H7 (cell line): ENCODE measurements at regions not wholly inside any gene's neighbourhood (a gene's known extent, or its start where the extent isn't known, plus 50 kb on each side); places are given as distances from the start of the nearest gene placed in this dataset.

ENCODE experiments used
- DNase-seq: peaks from one replicate; pipeline ENCODE4 v3.0.0; 2012
- H3K27me3 ChIP-seq: 2 replicates; pipeline ENCODE4 v1.6.0; 2011; ENCODE audit warnings: mild to moderate bottlenecking, low read length; ENCODE audit not compliant: control insufficient read depth, insufficient read depth
- H3K36me3 ChIP-seq: replicated peaks from 2 replicates; pipeline ENCODE4 v1.5.1; 2011; ENCODE audit warnings: low read length; ENCODE audit not compliant: control insufficient read depth, insufficient read depth
- H3K4me3 ChIP-seq: 2 replicates; pipeline ENCODE4 v1.5.1; 2011; ENCODE audit warnings: low read depth, mild to moderate bottlenecking, control low read depth, low read length, moderate library complexity; ENCODE audit not compliant: insufficient read depth

- H3K4me3 ChIP-seq: no peak overlapping the region
- no peak for DNase-seq
These were observed 786.0 kb downstream of the TUSC7 start for GRCh38 chr3:117495620-117496019.

GRCh38 chr3:117499189-117499870 lies 789.8 kb downstream of the TUSC7 start:
- no peaks in the 10 kb centered on the region for H3K27me3 ChIP-seq
- no peak for DNase-seq
- H3K4me3 ChIP-seq: no peak overlapping the region
- H3K36me3 ChIP-seq: no peaks in the 10 kb centered on the region

More at GRCh38 chr3:117495620-117496019, 786.0 kb downstream of the TUSC7 start:
- Histone ChIP-seq H3K27me3 (no peaks in the 10 kb centered on the region), H3K36me3 (no peaks in the 10 kb centered on the region)

GRCh38 chr3:117507958-117508357 lies 798.4 kb downstream of the TUSC7 start:
- no peak for DNase-seq

GRCh38 chr3:117509858-117510257 lies 800.3 kb downstream of the TUSC7 start:
- no peak for DNase-seq
- H3K36me3 ChIP-seq: no peaks in the 10 kb centered on the region
- no peak overlapping the region for H3K4me3 ChIP-seq
- H3K27me3 ChIP-seq: no peaks in the 10 kb centered on the region

More at GRCh38 chr3:117507958-117508357, 798.4 kb downstream of the TUSC7 start:
- Histone ChIP-seq H3K27me3 (no peaks in the 10 kb centered on the region), H3K36me3 (no peaks in the 10 kb centered on the region), H3K4me3 (no peak overlapping the region)

GRCh38 chr3:117510396-117510795 lies 800.8 kb downstream of the TUSC7 start:
- no peaks in the 10 kb centered on the region for H3K27me3 ChIP-seq
- H3K4me3 ChIP-seq: no peak overlapping the region
- no peaks in the 10 kb centered on the region for H3K36me3 ChIP-seq
- no peak for DNase-seq

- Histone ChIP-seq H3K4me3 (no peak overlapping the region), H3K27me3 (no peaks in the 10 kb centered on the region), H3K36me3 (no peaks in the 10 kb centered on the region)
- DNase-seq: no peak
These were observed 803.4 kb downstream of the TUSC7 start for GRCh38 chr3:117512975-117513374.

- Histone ChIP-seq H3K4me3 (no peak overlapping the region), H3K27me3 (no peaks in the 10 kb centered on the region), H3K36me3 (no peaks in the 10 kb centered on the region)
- no peak for DNase-seq
These were observed 805.7 kb downstream of the TUSC7 start for GRCh38 chr3:117515309-117515708.

- no peak for DNase-seq
- H3K4me3 ChIP-seq: no peak overlapping the region
- H3K27me3 ChIP-seq: no peaks in the 10 kb centered on the region
- H3K36me3 ChIP-seq: no peaks in the 10 kb centered on the region
These were observed 808.8 kb downstream of the TUSC7 start for GRCh38 chr3:117518364-117518763.

GRCh38 chr3:117519776-117520175 lies 810.2 kb downstream of the TUSC7 start:
- Histone ChIP-seq H3K27me3 (no peaks in the 10 kb centered on the region), H3K4me3 (no peak overlapping the region), H3K36me3 (no peaks in the 10 kb centered on the region)
- no peak for DNase-seq

GRCh38 chr3:117520582-117520981 lies 811.0 kb downstream of the TUSC7 start:
- H3K4me3 ChIP-seq: no peak overlapping the region
- H3K27me3 ChIP-seq: no peaks in the 10 kb centered on the region
- no peak for DNase-seq
- H3K36me3 ChIP-seq: no peaks in the 10 kb centered on the region

GRCh38 chr3:117523418-117523817 lies 813.8 kb downstream of the TUSC7 start:
- DNase-seq: no peak
- Histone ChIP-seq H3K36me3 (no peaks in the 10 kb centered on the region), H3K27me3 (no peaks in the 10 kb centered on the region)

GRCh38 chr3:117524890-117525289 lies 815.3 kb downstream of the TUSC7 start:
- no peak for DNase-seq
- no peaks in the 10 kb centered on the region for H3K36me3 ChIP-seq
- no peaks in the 10 kb centered on the region for H3K27me3 ChIP-seq
- H3K4me3 ChIP-seq: no peak overlapping the region

More at GRCh38 chr3:117523418-117523817, 813.8 kb downstream of the TUSC7 start:
- H3K4me3 ChIP-seq: no peak overlapping the region

GRCh38 chr3:117526470-117527079 lies 817.0 kb downstream of the TUSC7 start:
- H3K36me3 ChIP-seq: no peaks in the 10 kb centered on the region
- H3K27me3 ChIP-seq: no peaks in the 10 kb centered on the region
- no peak overlapping the region for H3K4me3 ChIP-seq
- DNase-seq: no peak

- DNase-seq: no peak
- H3K4me3 ChIP-seq: no peak overlapping the region
- H3K27me3 ChIP-seq: no peaks in the 10 kb centered on the region
- H3K36me3 ChIP-seq: no peaks in the 10 kb centered on the region
These were observed 817.8 kb downstream of the TUSC7 start for GRCh38 chr3:117527346-117527745.

- H3K36me3 ChIP-seq: no peaks in the 10 kb centered on the region
- H3K4me3 ChIP-seq: no peak overlapping the region
- no peak for DNase-seq
- no peaks in the 10 kb centered on the region for H3K27me3 ChIP-seq
These were observed 819.1 kb downstream of the TUSC7 start for GRCh38 chr3:117528688-117529087.
